HG03521 (cell line): ENCODE measurements at regions not wholly inside any gene's neighbourhood (a gene's known extent, or its start where the extent isn't known, plus 50 kb on each side); places are given as distances from the start of the nearest gene placed in this dataset.
"Not testable (repeated sequence)": the region's sequence is repeated elsewhere in the genome, so short reads cannot be mapped to it uniquely, and the experiment has no call there.

Experiments
- ATAC-seq: cut with Tn5 transposase; IDR thresholded peaks from one replicate; pipeline ENCODE4 v1.9.1; 2021; ENCODE audit warnings: mild to moderate bottlenecking, moderate library complexity; ENCODE audit not compliant: unreplicated experiment

DNA sequence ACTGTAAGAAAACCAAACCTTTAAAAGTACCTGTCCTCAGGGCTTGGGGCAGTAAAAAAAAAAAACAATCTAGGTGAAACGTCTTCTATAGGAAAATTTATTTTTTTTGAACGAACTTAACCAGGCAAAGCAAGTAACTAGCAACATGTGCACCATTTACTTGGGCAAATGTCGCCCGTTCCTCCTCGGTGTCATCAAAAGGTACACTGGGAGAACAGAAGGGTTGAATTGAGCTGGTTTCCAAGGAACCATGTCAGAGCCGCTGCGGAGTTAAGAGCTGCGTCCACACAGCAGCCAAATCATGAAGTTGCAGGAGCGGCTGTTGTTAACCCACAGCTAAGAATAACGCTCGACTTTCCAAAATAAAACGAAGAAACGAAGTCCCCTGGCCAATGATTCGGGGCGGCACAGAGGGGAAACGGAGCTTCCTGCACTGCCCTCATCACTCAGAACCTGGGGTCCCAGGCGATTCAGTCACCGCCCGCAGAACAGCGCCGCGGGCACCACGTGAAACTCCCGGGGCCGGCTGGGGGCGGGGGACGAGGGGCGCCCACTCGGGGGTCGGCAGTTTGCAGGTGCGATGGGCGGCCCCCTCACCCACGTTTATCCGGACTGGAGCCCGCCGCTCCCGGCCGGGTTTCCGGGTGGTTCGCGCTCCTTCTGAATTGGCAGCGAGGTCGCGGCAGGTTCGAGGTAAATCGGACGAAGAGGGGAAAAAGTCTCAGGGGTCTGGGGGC is 53.6 kb upstream of the PLGLB1 start:
- not testable (repeated sequence) for ATAC-seq

DNA sequence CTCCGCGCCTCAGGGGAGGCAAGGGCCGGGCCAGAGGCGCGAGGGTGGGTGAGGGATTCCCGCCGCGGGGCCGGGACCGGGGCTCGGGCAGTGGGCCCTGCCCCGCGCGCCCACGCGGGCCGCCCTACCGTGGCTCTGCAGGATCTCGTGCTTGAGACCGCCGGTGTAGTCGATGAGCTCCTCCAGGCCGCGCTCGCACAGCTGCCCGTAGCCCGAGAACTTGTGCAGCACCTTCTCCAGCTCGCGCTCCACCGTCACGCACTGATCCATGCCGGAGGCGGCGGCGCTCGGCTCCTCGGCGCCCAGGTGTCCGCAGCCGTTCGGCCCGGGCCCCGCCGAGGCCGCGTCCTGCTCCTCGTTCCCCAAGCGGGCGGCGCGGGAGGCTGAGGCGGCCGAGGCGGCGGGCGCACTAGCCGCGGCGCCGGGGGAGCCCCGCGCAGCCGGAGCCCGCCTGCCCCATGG is 54.2 kb upstream of the PLGLB1 start:
- peak; percentile 31 for ATAC-seq

DNA sequence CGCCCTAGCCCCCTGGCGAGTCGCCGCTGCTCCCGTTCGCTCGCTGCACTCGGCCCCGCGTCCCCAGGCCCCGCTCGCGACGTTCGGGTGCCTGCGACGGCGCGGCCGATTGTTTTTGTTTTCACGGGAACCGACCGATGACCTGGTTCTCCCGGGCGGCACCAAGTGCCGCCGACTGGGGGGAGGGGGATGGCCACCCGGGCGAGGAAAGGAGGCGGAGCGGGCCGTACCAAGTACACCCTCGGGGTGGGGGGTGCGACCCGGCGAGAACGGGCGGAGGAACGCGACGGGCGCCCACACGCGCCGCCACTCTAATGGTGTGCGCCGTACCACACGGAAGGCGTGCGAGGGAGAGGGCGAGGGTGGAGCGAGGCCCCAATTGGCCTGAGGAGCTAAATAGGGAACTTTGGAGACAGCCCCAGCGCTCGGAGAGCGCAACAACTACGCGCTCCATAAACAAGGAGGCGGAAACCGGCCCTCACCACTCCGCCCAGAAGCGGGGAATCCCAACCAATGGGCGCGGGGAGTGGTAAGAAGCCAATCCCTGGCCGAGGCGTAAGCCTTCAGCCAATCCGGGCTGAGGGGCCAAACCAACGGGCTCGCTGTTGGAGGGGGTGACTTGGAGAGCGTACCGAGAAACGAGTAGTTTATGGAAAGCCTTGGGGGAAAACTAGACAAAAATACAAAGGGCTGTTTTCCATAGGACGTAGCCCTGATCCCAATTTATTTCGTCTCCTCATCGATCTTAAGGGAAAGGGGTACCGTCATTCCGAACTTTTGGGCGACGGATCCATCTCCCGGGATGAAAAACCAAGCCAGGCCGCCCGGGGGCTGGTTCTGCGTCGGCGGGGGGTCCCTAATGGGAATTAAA is 54.8 kb upstream of the PLGLB1 start:
- ATAC-seq: peak; percentile 87

DNA sequence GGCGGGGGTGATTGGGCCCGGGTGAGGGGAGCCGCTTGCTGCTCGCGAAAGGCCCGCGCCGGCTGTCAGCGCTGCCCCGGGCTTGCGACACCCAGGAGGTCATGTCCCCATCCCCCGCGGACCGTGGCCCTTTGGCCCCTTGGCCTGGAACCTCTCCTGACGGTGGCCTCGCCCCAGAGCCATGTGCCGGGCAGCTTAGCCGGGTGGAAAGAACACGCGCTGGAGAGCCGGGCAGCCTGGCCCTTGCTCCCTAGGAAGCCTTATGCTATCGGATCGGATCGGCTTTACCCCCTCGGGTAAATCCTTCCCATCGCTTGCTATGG is 55.4 kb upstream of the PLGLB1 start:
- not testable (repeated sequence) for ATAC-seq

DNA sequence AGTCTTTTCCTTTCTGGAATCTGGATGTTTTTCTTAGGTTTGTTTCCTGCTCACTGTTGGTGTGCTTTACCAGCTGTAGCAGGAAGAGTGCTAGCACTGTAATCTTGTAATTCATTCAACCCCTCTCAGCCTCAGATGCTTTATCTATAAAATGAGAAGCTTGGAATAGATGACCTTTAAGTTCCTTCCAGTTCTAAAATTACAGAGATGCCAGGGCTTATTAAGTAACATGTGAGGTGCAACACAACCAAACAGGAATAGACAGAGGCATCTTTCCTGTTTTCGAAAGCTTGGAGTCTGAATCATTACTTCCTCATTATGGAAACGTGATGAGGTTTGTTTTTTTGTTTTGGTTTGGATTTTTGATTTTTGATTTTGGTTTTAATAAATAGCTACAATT is 60.1 kb upstream of the PLGLB1 start:
- ATAC-seq: not testable (repeated sequence)

DNA sequence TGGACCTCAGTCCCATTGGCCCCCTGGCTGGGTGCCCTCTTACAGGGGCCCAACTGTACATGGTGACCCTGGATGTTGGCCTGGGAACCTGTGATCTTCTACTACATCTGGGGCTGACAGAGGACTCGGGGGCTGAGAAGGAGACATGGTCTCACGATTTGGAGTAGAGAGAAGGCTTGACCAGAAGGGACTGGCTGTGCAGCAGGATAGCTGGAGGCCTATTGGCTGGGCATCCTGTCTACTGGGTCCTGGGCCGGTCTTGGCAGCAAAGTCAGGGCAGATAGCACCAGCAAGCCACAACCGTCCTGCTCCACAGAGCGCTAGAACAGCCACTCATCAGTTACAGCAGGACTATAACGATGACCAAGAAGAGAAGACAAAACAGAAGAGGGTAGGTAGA is 66.4 kb upstream of the PLGLB1 start:
- ATAC-seq: not testable (repeated sequence)

DNA sequence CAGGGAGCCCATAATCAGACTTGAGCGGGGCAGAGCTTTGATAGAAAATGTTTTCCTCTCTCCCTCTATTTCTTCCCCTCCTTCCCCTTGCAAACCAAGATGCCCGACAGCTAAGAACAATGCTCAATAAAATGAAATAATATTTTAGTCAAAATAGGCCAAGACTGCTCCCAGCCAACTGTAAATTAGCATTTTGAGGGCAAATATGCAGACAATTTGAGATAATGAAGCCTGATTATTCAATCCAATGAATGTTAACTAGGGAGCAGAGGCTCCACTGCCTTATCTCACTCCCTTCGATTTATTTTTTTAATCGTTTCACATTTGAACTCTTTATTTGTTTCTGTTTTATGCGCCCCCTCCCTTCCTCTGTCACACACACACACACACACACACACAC is 67.8 kb upstream of the PLGLB1 start:
- not testable (repeated sequence) for ATAC-seq

DNA sequence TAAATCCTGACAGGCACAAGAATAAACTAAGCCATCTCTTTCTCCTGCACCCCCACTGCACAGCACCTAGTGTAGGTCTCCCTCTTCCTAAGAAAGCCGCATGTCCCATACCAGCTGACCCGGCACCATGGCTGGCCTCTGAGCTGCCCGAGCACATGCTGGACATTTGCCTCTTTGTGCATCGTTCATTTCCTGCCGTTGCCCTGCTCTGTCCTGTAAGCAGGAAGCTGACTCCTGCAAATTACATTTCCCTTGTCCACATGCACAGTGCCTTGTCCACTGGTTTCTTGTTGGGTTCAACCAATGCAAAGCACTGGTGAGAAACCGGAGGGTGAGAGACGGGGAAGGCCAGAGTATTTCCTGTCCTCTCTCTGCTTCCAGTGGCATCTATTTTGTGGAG is 71.6 kb upstream of the PLGLB1 start:
- not testable (repeated sequence) for ATAC-seq

DNA sequence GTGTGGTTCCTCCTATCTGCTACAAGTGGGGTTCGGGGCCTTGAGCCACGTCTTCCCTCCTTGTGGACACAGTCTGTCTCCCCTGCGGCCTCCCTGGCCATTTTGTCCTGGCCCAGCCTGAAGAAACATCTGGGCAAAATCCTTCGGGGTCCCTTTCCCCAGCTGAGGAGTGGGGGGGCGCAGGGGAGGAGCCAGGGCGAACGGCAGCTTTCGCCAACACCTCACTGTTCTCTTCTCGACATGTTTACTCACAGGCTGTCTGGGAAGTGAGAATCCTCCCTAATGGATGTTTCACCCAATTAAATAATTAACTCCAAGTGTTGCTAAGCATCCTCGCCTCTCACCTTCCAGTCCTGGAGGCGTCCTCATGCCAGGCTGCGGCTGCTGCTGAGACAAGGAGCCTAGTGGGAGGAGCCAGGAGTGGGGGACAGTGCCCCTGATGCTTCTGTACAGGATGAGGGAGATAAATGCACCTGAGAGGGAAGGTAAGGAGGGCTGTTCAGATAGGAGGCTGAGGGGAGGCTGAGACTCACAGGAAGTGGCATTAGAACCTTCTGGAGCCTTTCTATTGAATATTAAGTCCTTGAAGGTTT is 72.4 kb upstream of the PLGLB1 start:
- ATAC-seq: not testable (repeated sequence)

DNA sequence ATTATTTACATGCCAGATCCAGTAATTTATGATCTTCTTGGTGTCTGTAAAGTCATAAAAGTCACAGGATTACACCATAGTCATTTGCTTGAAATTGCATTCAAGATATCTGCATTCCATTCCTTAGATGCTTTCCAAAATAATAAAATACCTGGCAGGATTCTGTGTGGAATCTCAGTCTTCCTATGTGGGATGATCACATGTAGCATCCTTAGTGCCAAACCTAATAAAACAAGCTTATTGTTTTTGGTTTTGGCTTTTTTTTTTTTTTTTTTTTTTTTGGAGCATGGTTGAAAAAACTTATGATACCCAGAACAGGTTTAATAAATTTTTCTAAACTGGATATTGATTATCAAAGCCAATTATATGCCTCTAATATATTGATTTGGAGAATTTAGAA is 74.2 kb upstream of the PLGLB1 start:
- ATAC-seq: not testable (repeated sequence)

DNA sequence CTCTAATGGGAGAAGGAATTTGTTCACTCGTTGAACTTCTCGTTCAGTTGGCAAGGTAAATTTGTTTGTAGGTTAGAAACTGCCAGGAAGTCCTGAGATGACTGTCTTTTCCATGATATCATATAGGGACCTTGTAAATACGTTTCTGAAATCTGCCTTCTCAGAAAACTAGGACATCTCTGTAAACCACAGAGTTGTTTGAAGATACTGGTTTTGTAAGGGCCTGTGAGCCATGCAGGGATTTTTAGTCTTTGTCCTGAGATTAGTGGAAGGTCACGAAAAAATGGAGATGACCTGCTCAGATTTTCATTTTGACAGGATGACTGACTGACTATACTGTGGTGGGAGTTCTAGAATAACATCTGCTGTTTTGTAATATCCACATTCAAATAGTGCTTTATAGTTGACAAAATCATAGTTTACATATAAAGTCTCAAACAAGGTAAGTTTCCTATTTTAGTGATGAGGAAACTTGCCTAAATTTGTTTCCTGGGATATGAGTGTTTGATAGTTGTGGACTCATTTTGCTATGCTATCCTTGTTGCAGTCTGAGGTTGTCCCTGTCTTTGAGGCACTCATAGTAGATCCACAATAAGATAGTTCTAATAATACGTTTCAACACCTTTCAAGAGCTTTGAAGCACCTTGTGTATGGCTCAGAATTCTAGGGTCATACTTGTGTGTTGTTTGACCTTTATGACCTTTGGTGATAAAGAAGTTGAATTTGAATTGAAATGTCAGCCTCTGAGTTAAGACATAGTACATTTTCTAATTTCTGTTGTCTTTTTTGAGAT is 107.3 kb upstream of the PLGLB1 start:
- not testable (repeated sequence) for ATAC-seq

DNA sequence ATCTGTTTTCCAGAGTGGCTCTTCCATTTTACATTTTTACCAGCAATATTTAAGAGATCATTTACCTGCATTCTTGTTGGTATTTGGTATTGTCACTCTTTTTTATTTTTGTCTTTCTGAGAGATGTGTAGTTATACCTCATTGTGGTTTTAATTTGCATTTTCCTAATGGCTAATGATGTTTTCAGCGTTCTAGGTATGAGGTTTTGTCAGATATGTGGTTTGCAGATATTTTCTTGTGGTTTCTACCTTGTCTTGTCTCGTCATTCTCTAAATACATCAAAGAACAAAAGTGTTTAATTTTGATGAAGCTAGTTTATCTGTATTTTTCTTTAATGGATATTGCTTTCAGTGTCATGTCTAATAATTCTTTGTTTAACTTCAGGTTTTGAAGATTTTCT is 110.9 kb upstream of the PLGLB1 start:
- ATAC-seq: peak; percentile 65

DNA sequence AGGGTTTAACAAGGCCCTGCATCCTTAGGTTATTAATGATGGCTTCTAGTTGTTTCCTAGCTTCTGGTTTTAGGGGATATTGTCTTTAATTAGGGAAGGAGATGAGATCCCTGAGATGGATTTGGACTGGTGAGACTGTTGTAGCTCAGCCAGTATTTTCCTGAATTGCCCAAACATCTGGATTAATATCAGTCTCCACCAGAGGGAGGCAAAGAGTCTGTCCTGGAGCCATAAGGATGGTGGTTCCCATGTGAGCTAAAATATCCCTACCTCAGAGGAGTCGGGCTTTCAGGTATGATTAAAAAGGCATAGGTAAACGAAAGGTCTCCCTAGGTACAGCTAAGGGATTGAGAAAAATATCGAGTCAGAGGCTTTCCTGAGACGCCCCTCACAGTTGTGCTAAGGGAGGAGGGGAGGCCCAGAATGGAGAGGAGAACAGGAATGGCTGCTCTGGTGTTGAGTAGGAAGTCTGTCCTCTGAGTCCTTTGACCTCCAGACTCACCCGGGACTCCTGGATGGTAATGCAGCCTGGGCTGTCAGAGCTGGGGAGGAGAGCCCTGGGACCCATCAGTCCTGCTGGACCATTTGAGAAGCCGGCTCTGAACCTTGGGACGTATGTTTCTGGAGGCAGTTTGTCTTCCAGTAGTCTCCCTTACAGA is 130.3 kb upstream of the PLGLB1 start:
- ATAC-seq: not testable (repeated sequence)

DNA sequence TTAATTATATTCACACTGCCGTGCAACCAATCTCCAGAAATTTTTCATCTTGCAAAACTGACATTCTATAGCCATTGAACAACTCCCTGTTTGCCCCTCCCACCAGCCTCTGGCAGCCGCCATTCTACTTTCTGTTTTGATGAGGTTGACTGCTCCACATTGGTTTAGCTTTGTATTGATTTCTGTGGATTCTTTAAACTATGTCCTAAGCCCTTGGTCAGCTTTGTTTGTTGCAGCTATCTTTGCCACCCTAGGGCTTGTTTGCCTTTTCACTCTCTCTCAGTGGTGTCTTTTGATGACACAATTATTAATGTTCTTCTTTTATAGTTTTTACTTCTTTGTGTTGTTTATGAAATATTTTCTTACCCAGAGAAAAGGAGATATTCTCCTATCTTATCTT is 152.8 kb upstream of the PLGLB1 start:
- ATAC-seq: not testable (repeated sequence)

DNA sequence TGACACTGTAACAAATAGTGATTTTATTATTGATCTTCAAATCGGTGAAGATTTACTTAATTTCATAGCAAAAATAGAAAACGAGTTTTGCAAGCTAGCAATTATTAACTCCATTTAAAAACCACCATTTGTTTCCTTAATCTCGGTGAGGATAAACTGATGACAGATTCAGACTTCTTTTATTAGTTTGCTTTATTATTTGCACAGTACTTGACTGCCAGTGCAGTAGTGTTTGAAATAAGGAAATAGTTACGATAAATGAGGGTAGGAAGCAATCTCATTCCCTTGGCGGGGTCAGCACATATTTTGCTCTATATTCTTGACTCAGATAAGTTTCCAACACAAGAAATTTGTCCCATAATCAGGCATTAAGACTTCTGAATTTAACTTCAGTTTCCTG is 161.7 kb upstream of the PLGLB1 start:
- ATAC-seq: not testable (repeated sequence)

DNA sequence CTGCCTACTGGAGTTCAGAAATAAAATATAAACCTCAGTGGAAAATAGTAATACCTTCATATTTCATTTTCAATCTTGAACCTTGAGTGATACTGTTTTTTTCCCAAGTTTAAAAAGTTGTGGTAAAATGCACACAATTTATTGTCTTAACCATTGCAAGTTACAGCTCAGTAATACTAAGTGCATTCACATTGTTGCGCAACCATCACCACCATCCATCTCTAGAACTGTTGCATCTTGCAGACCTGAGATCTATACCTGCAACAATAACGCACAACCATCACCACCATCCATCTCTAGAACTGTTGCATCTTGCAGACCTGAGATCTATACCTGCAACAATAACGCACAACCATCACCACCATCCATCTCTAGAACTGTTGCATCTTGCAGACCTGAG is 162.6 kb upstream of the PLGLB1 start:
- not testable (repeated sequence) for ATAC-seq

DNA sequence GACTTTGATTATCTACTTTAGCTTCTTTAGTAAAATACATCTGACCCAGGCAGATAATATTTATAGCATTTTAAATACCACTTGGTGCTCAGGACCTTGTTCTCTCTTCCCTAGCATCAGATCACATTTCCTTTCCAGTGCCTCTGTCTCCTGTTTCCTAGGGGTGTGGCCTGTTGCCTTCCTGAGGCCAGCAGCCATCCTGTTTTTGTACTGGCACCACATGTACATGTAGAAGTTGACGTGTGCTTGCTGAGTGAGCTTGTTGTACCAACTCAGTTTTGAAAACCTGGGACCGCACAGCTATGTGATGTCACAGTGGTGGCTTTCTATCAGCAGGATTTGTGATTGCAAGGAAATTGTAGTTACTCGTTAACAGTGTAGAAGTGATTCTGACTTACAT is 167.6 kb upstream of the PLGLB1 start:
- ATAC-seq: not testable (repeated sequence)

DNA sequence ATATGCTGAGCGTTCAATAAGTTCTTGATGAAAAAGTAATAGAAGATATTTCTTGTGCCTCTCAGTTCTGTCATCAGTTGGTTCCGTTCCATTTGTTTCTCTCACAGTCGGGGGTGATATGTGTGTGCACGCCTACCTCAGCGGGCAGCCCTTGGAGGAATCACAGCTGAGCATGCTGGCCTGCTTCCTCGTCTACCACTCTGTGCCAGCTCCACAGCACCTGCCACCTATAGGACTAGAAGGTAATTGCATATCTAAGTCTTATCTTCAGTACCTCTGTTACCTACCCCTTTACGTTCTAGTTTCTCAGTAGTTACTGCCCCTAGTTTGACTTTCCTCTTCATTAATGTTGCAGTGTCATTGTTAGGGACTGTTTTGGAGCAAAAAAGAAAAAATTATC is 171.7 kb upstream of the PLGLB1 start:
- ATAC-seq: peak; percentile 80

DNA sequence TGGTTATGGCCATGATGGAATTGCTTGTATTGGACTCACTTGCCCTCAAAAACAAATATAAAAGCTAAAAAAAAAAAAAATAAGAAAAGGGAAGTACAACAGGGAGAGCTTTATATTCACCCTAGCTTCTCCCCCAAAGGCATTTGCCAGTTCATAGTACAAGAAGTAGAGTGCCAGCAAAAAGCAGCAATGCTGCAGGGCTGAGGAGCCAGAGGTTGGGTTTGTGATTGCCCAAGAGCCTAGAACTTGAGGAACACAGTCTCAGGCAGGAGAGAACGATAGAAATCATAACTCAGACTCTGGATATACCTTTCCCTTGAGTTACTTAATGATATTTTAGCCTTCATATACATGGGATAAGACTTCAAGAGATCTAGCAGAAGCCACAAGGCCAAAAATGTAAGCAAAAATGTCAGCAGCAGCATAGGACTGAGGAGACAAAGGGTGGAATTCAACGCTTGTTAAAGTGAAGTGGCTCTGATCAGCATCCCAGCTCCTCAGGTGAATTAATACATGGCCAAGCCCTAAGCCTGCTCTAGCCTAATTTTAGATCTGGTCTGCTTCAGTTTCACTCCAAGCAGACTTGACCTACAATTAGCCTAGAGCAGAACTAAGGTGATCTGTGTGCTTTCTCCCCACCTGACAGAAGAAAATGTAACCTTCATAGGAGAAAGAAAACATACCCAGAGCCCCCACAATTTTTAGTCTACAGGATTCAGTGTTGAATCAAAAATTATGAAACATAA is 172.8 kb upstream of the PLGLB1 start:
- ATAC-seq: not testable (repeated sequence)
